GM19023 (cell line): ENCODE measurements at regions not wholly inside any gene's neighbourhood (a gene's known extent, or its start where the extent isn't known, plus 50 kb on each side); places are given as distances from the start of the nearest gene placed in this dataset.

Source experiments
- ATAC-seq: cut with Tn5 transposase; IDR thresholded peaks from one replicate; pipeline ENCODE4 v1.9.1; 2021; ENCODE audit warnings: mild to moderate bottlenecking, moderate library complexity; ENCODE audit not compliant: unreplicated experiment

DNA sequence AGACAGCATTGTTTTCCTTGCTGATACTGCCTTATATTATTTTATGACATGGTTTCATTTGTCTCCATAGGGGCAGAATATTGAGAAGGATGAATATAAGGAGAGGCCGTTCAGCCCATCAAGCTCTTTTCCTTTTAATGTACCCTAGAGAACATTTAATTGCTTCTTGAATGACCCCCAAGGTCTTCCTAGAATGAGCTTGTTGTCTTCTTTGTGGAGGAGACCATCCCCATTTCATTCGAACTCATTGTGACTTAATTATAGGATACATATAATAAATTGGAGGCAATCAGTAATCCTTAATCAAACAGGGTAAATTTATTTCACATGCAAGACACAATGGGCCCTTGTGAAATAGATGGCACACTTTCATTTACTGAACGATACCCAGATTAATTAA, 231.3 kb downstream of the MDFIC start:
- no peak for ATAC-seq

DNA sequence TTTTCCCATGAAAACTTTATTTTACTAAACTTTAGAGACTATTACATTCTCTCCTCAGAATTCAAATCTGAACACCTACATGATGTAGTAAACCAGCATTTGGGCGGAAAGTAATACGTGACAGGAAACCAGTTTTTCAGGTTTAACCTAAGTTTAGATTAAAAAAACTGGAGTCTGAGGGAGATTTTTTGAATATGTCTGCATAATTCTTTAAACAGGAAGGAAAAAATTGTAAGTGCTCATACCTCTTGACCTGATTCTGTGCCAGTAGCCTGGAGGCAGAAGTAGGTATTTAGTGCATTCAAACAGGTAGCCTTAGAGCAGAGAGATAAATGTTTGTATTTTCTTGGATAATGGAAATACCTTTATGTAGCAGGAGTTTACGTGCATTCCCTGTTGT, 224.3 kb downstream of the MDFIC start:
- no peak for ATAC-seq

DNA sequence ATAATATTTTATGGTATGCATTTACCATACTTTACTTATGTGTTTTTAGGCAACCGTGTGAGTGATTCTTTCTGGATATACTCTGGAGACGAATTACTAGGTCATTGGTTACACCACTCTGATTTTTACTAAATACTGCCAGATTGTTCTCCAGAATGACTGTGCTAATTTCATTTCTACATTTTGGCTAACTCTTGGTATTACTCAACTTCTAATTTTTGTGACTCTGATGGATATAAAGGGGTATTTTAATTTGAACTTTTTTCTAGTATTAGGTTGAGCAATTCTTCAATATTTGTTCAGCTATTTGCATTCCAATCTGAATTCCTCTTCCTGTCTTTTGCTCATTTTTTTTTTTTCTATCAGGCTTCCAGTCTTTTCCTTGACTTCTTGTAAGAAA, 223.6 kb downstream of the MDFIC start:
- ATAC-seq = peak; percentile 74

DNA sequence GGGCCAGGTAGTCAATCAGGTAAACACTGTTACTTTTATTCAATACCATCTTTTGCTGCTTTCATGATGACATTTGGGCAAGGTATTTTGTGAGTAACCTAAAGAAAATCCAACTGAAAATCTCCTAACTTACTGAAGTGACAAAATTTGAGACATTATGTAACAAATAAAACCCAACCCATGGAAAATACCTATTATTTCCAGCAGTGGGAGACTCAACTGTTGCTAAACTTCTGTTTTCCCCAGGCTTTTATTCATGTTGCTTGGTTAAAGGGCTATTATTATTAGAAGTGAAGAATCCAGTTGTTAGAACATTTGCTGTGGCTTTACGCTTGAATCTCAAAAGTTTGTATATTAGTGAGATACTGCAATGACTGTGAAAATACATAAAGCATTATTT, 215.9 kb downstream of the MDFIC start:
- ATAC-seq = no peak

DNA sequence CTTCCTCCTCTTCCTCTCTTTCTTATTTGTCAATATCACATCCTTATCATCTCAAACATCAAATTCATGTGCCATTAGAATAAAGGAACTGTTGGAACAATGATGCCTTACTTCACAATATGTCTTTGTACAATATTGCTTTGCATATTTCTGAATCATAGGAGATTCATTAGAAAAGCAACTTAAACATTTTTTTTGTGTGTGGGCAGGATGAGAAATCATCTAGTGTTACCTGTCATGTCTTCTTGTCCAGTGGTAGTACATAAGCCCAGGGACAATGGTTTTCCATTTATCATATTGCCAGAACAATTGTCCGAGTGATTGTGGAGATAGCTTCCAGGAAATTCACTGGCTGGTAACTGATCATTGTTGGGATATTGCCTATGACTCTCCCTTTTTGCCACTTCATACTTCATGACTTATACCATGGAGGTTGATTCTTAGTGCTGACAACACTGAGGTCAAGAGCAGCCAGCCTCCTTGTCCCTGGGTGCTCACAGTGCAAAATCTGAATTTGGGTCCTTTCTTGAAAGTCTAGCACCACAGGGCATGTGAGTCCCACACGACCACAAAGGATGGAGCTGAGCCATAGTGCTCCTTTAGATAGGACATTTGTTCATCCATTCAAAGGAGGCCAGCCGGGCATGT, 215.0 kb downstream of the MDFIC start:
- no peak for ATAC-seq

DNA sequence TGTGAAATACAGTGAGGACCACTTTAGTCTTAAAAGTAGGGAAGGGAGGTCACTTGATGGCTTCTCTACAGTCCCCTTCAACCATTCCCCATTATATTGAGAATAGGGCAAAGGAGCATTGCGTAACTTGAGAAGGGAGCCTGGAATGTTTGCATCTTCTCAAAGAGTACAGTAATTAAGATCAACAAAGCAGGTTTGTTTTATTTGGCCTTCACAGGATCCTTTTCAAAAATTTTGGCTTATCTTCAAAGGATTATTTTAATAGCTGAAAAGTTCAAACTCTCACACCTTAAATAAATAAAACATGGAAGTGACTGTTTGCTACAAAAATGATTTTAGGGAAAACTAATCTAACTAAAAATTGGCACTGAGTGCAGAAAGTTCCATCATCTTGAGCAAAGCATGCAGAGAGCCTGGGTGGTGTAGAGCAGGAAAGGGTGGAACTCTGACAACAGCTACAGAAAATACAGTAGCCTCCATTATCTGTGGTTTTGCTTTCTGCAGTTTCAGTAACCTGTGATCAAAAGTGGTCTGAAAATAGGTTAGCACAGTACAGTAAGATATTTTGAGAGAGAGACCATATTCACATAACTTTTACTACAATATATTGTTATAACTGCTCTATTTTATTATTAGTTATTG, 214.0 kb downstream of the MDFIC start:
- peak; percentile 67 for ATAC-seq

DNA sequence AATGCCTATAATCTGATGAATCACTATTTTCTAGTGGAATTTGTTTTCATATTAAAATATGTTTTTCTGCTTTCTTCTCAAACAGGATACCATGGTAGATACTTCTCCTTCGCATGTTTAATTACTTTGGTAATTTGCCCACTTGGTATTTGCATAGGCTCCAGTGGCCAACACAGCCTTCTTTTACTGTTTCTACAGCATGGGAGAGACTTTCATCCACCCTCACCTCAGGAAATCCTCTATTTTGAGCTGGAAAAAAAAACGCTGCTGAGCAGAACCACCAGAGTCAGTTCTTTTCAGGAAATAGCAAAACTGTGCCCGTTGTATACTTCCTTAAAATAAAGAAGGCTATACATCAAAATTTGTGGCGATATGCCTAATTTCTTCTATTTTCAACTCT, 213.3 kb downstream of the MDFIC start:
- ATAC-seq = no peak

DNA sequence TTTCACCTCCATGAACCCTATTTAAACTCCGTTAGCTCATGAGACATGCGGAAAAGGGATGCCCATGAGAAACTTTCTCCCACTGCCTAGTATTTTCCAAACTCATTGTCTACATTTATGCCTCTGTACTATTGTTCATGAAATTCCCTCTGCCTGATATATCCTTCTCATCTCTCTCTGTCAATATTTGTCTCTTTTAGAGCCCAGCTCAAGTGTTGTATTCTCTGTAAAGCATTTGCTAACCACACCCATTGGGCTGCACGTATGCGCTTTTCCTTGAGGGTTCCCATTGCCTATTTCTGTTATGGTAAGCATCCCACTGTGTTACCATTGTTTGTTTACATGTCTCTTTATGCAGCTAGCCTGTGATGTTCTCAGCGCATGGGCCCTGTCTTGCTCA, 211.4 kb downstream of the MDFIC start:
- ATAC-seq = no peak

DNA sequence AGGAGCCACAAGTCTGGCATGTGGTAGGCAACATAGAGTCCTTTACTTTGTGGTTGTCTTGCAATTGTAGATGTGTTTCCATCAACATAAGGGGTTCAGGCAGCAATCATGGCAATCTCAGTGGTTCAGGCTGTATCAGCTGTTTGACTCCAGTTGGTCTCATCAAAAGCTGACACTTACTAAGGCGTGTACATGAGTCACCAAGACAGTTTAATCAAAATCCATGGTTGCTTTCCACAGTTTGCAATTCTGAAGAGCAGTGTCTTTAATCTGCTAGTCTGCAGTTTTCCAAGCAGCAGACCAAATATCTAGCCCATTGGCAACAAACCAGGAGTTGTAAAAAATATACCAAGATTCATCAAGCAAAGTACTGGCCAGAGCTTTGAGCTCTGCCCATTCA, 210.2 kb downstream of the MDFIC start:
- no peak for ATAC-seq

DNA sequence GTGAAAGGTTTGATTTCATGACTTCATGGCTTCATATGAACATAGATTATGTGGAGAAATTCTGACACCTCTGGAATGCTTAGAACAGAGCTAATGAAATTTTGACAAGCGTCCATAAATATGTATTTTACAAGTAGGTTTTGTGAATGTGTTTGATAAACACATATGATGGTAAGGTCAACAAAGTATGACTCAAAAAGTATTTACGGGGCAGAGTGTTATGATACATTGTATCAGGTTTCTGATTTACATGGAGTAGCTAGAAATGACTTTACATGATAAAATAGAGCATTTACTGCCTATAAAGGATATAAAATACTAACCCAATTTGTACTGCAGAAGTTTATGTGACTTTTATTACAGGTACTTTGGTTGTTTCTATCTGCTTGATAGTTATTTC, 206.3 kb downstream of the MDFIC start:
- no peak for ATAC-seq

DNA sequence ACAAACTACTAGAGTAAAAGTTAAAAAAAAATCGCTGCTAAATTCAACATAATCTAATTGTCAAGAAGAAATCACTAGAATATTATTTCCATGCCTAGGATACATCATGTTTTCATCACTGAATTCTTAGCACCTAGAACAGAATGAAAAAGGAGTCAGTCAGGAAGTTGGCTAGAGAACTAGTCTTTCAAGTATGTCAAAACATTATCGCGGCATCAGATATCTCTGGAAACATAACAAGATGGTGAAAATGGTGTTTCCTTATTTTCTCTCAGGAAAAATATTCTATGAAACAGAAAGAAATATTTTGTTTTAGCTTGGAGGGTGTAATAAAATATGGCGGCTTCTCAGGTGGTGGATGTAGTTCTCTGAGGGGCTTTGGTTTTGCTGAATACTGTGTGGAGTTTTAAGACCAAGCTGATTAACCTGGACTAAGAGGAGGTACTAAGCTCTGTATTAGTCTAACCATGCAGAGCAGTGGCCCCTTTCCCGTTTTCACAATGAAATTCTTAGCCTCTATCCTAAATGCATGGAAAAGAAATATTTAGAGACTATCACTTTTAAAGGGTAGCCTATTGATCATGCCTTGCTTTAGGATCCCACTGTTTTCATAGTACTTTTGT, 205.6 kb downstream of the MDFIC start:
- no peak for ATAC-seq

DNA sequence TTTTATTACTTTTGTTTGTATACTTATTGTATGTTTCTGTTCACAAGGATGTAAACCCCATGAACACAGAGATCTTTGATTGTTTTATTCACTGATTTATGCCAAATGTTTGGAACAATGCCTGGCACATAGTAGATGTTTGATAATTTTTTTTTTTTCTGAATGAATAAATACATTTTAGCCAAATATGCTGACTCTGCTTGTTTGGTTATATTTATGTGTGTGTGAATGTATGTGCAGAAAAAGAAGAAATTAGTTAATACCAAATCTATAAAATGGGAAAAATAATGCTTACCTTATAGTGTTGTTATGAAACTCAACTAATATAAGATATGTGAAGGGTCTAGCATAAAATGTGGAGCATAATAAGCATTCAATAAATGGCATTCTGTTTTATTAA, 203.9 kb downstream of the MDFIC start:
- ATAC-seq = no peak

DNA sequence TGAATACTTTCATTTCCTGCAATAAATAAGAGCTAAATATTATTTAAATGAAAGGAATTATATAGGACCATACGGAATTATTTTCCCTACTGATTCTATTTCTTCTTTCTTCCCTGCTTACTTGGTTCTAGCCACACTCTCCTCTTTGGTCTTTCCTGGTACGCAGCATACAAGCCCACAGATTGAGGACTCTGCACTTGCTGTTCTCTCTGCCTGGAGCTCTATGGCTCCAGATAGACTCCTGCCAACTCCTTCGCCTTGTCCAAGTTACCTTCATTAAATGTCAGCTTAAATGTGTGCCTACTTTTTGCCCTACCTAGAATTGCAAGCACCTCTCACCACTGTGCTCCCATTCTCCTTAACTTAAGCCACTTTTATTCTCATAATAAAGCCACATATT, 203.4 kb downstream of the MDFIC start:
- ATAC-seq = no peak

DNA sequence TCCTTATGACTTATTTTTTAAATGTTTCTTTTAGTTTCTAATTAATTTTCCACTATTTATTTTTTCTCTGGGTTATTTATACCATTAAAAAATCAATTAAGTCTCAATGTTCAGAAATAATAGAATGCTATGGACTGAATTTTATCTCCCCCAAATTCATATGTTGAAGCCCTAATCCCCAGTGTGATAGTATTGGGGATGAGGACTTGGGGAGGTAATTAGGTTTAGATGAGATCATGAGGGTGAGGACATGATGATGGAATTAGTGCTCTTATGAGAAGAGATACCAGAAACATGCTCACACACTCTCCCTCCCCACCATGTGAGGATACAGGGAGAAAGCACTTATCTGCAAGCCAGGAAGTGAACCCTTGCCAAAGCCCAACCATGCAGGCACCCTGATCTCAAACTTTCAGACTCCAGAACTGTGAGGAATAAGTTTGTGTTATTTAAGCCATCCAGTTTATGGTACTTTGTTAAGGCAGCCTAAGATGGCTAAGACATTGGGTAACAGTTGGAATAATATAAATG, 202.6 kb downstream of the MDFIC start:
- no peak for ATAC-seq

DNA sequence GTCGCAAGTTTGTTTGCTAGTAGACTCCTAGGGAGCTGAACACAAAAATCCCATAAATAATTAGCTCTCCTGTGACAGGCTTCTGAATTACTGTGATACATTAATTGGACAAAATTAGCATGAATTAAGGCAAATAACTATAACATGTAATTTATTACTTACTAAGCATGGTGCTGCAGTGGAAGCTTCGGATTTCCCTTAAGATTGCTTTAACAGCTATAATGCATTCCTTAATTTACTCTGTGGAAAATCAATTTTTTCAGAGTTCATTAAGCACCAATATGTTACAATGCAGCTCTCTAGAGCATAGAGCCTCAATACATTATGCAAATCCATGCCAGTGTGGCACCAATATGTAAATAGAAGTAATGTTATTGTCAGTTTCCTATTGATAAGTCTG, 201.5 kb downstream of the MDFIC start:
- no peak for ATAC-seq

DNA sequence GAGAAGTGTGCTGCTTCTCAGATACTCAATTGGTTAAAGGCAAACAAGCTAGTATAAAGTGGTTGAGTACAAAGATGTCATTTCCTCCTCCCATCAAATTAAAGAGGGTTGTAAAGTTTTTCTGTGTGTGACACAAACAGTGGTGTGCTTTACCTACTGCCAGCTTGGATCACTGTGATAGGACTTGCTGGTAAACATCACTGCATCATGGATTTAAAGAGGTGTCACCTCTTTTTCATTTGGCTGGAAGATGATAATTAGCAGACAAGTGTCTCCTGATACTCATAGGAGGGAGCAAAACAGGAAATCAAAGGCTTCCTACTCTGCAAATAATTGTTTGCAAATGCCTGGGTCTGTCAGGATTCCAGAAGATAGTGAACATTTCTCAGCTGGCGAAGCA, 200.5 kb downstream of the MDFIC start:
- ATAC-seq = no peak

DNA sequence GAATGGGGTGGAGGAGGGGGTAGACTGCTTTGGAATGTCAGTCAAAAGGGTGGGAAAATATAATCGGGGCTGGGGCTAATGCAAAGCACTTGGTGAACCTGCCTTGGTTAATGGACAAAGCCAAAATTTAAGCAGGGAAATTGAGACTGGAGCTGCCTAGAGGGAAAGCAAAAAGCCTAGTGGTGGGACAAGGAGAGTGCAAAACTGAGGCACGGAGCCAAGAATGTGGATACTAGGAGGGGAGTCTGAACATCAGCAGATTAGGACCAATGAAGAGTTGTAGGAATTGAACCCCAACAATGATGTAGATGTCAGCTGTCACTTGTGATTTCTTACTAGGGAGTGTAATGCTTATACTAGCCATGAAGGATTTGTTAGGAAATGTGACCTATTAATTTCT, 195.9 kb downstream of the MDFIC start:
- ATAC-seq = no peak

DNA sequence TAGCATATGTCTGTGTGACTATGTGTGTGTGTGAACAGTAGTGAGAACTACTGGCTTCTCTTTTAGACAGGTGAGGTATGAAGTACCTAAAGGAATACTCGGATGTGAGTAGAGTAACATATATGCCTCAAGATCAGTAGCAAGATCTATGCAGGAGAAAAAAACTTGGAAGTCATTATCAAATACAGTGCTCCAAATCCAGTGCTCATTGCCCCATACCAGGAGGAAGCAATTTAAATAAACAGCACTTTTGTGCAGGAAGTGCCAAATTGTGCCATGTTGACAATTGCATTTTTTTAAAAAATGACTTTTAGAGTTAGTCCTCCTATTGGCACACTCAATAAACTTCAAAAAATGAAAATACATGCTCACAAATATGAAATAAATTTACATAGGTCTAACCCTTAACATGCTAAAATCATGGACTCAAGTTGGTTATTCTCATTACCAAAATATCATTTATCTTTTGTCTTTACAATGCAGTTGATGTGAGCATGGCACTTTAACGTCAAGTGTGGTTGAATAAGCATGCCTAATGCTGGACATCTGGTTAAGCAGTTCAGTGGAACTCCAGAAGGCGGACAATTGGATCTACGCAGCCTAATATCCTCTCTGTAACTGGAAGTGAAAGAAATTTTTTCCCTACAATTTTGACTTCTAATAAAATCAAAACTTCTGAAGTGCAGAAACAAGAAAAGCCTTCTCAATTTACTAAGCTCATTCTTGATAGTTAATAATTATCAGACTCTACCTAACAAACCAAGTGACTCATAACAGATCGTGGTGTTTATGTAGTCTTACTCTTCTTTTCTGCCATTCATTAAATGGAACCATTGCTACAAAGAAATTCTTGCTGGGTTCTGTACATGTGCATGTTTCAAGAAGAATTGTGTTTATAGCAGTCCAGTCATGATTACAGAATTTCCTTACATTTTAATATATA, 195.2 kb downstream of the MDFIC start:
- no peak for ATAC-seq

DNA sequence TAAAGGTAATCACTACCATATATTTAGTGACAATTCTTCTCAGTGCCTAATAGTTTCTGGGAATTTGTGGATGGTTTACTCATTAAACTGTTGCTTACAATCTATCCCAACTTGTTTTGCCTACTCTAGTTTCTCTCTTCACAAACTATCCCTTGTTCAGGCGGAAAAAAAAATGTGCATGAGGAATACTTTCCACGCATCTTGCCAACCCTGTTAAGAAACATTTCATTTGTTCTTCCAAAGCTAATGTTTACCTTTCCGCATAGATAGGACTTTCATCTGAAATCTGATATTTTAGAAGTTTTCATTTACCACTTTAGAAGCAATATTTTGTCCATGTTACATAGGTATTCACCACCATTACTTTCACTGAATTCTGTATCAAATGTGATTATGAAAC, 191.9 kb downstream of the MDFIC start:
- ATAC-seq = no peak

DNA sequence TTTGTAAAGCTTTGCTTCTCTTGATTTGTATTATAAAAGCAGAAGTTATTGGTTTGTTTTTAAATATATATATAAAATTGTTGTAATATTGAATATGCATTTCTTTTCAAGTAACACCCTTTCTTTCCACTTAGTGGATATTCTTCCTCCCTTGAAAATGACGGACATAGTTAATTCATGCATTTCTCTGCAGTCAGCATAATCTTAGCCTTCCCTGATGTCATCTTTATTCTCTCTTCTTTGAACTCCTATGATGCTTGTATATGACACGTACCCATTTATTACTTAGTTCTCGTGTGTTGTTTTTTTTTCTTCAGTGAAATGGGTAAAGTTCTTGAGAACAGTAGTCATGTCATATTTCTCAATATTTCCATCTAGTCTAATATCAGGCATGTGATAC, 191.2 kb downstream of the MDFIC start:
- ATAC-seq = no peak

DNA sequence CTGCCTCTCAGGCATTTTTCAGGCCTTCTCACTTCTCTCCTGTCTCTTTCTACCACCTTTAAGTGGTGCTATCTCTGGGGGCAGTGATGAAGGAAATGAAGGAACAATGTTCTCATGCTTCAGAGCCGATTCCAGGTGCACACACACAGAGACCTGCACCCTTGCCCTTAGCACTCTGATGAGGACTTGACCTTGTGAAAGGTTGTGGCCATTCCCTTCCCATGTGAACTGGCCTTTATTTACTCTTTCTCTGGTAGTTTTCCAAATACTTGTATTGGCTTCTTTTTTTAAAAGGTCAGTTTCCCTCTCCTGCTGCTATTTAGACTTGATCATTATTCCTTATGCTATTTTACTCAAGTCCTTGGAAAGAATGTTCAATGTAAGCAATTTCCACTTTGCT, 188.6 kb downstream of the MDFIC start:
- ATAC-seq = no peak
